Activated B cell treated with CpG ODN at 0.5 μM for 24 hours (primary cell): ENCODE measurements at regions not wholly inside any gene's neighbourhood (a gene's known extent, or its start where the extent isn't known, plus 50 kb on each side); places are given as distances from the start of the nearest gene placed in this dataset.

Experiments
- ATAC-seq: fragments of 200-7000 bp; cut with Tn5 transposase; one replicate; pipeline ENCODE4 v1.10.0; 2021; ENCODE audit warnings: low read depth, mild to moderate bottlenecking, moderate library complexity
- CTCF ChIA-PET: fragments of 350-600 bp; sonication (Branson Sonifier 250); formaldehyde crosslinking; loops from one replicate; lab custom pipeline; 2021; ENCODE audit warnings: antibody characterized with exemption; lab: Charles Lee
- POLR2A ChIA-PET: fragments of 350-600 bp; sonication (Branson Sonifier 250); formaldehyde crosslinking; loops from one replicate; lab custom pipeline; 2021; ENCODE audit warnings: antibody characterized with exemption; lab: Charles Lee
- DNase-seq: peaks from one replicate; pipeline ENCODE4 v3.0.0; 2022
- H3K27ac Mint-ChIP-seq: one replicate; pipeline ENCODE4 v1.8.0; 2020; ENCODE audit warnings: mixed read lengths
- H3K27me3 Mint-ChIP-seq: one replicate; pipeline ENCODE4 v1.8.0; 2021; ENCODE audit warnings: mixed read lengths
- H3K36me3 Mint-ChIP-seq: one replicate; pipeline ENCODE4 v1.8.0; 2021; ENCODE audit warnings: low read depth, mixed read lengths
- H3K4me1 Mint-ChIP-seq: one replicate; pipeline ENCODE4 v1.8.0; 2021; ENCODE audit warnings: mixed read lengths
- H3K4me3 Mint-ChIP-seq: one replicate; pipeline ENCODE4 v1.8.0; 2020; ENCODE audit warnings: mild to moderate bottlenecking, mixed read lengths
- H3K9me3 Mint-ChIP-seq: one replicate; pipeline ENCODE4 v1.8.0; 2020; ENCODE audit warnings: mixed read lengths
- intact Hi-C: fragments of 100-400 bp; cut with micrococcal nuclease; formaldehyde crosslinking; loops from one replicate; pipeline ENCODE4 v1.15.1; 2024
- TF ChIP-seq, protein P1 (sequence below): fragments of 200-600 bp; IDR thresholded peaks from one replicate; pipeline ENCODE4 v1.8.0; 2022; ENCODE audit warnings: antibody characterized with exemption, mild to moderate bottlenecking

DNA sequence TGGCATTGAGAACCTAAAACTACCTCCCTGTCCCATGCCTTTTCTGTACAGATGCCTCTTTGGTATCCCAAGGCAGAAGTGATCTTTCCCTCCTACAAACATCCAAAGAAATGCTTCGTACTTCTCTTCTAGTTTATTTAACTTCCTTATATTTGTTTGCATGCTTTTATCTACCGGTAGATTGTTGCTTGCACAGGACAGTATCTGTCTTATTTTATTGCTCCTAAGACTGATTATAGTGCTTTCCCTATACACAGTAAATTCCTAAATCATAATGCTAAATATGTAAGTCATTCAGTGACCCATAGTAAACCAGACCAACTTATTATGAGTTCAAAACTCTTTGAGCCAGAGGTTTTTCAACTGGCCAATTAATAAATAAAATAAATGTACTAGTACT lies 156.9 kb downstream of the PRELID2 start:
- no peak for DNase-seq
- intact Hi-C loops: no loop called here
- TF ChIP-seq, protein P1, sequence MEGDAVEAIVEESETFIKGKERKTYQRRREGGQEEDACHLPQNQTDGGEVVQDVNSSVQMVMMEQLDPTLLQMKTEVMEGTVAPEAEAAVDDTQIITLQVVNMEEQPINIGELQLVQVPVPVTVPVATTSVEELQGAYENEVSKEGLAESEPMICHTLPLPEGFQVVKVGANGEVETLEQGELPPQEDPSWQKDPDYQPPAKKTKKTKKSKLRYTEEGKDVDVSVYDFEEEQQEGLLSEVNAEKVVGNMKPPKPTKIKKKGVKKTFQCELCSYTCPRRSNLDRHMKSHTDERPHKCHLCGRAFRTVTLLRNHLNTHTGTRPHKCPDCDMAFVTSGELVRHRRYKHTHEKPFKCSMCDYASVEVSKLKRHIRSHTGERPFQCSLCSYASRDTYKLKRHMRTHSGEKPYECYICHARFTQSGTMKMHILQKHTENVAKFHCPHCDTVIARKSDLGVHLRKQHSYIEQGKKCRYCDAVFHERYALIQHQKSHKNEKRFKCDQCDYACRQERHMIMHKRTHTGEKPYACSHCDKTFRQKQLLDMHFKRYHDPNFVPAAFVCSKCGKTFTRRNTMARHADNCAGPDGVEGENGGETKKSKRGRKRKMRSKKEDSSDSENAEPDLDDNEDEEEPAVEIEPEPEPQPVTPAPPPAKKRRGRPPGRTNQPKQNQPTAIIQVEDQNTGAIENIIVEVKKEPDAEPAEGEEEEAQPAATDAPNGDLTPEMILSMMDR: no peak
- no peak overlapping the region for H3K4me3 Mint-ChIP-seq
- no peaks in the 10 kb centered on the region for H3K36me3 Mint-ChIP-seq
- no peak overlapping the region for H3K27ac Mint-ChIP-seq
- no peaks in the 10 kb centered on the region for H3K4me1 Mint-ChIP-seq
- ATAC-seq: no peak
- no peaks in the 10 kb centered on the region for H3K9me3 Mint-ChIP-seq
- ChIA-PET POLR2A (no interaction called here), CTCF (no interaction called here)
- peaks cover 4% of the 10 kb centered on the region for H3K27me3 Mint-ChIP-seq

DNA sequence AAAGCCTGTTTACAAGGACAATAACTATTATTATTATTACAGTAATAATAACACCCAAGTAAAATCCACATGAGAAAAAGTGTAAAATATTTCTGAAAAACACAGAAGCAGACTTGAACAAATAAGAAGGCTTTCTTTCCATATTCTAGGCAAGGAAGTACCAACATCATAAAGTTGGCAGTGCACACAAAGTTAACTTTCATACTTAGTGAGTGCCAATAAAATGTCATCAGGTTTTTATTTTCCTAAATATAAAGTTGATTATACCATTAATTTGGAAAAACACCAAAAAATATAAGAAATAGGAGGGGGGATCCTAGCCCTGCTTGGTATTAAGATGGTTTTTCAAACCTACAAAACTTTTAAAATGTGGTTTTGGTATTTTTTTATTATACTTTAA lies 161.4 kb downstream of the PRELID2 start:
- Mint-ChIP-seq H3K4me1 (no peaks in the 10 kb centered on the region), H3K9me3 (no peaks in the 10 kb centered on the region), H3K36me3 (no peaks in the 10 kb centered on the region), H3K27me3 (no peaks in the 10 kb centered on the region), H3K27ac (no peak overlapping the region), H3K4me3 (no peak overlapping the region)
- intact Hi-C loops: no loop called here
- POLR2A ChIA-PET: no interaction called here
- TF ChIP-seq, protein P1: no peak
- no peak for ATAC-seq
- CTCF ChIA-PET: no interaction called here
- DNase-seq: no peak

- no peak overlapping the region for H3K27ac Mint-ChIP-seq
- DNase-seq: no peak
- TF ChIP-seq, protein P1: no peak
- H3K4me3 Mint-ChIP-seq: no peak overlapping the region
- no peaks in the 10 kb centered on the region for H3K27me3 Mint-ChIP-seq
- H3K9me3 Mint-ChIP-seq: no peaks in the 10 kb centered on the region
- ChIA-PET CTCF (no interaction called here), POLR2A (no interaction called here)
- no peaks in the 10 kb centered on the region for H3K4me1 Mint-ChIP-seq
- ATAC-seq: no peak
- intact Hi-C loops: no loop called here
- no peaks in the 10 kb centered on the region for H3K36me3 Mint-ChIP-seq
Observed at GRCh38 chr5:145668714-145669113, 166.4 kb downstream of the PRELID2 start.

DNA sequence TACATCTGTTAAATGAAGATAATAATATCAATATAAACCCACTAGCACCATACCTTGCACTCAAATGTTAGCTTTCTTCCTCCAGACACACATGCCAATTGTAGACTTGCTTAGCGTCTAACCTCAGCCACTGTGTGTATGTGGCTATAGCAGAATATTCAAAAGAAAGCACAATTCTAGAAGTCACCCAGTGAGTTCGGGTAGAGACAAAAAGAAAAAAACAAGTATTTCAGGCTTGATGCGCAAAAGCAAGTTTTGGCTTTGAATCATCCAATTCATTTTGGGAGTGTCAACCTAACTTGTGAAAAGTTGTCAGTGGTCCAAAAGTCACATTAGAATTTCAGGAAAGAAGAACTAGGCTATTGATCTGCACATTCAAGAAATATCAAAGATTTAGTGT lies 167.4 kb downstream of the PRELID2 start:
- no peaks in the 10 kb centered on the region for H3K4me1 Mint-ChIP-seq
- no peaks in the 10 kb centered on the region for H3K9me3 Mint-ChIP-seq
- no peak overlapping the region for H3K27ac Mint-ChIP-seq
- intact Hi-C loops: no loop called here
- no peak for ATAC-seq
- no peaks in the 10 kb centered on the region for H3K27me3 Mint-ChIP-seq
- ChIA-PET POLR2A (no interaction called here), CTCF (no interaction called here)
- TF ChIP-seq, protein P1: no peak
- no peak overlapping the region for H3K4me3 Mint-ChIP-seq
- no peaks in the 10 kb centered on the region for H3K36me3 Mint-ChIP-seq
- DNase-seq: no peak

DNA sequence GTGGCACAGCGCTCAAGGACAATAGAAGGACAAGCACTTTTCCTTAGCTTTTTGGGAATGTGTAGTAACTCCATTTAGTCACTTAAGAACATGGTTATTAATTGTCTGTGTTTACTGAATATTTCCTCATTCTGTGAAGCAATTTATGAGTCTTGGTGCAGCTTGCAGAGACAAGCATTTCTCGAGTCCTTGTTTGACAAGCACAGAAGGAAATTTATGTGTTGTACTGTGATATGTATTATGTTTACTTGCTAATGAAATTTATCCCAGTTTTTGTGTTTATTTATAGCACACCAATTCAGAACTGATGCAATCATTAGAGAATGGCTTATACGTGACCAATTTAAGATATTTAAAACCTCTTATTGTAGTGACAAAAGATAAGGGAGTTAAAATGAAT lies 168.6 kb downstream of the PRELID2 start:
- H3K4me3 Mint-ChIP-seq: no peak overlapping the region
- intact Hi-C loops: no loop called here
- ATAC-seq (no peak), DNase-seq (no peak)
- ChIA-PET POLR2A (no interaction called here), CTCF (no interaction called here)
- H3K4me1 Mint-ChIP-seq: no peaks in the 10 kb centered on the region
- H3K27me3 Mint-ChIP-seq: no peaks in the 10 kb centered on the region
- TF ChIP-seq, protein P1: no peak
- no peaks in the 10 kb centered on the region for H3K9me3 Mint-ChIP-seq
- H3K27ac Mint-ChIP-seq: no peak overlapping the region
- no peaks in the 10 kb centered on the region for H3K36me3 Mint-ChIP-seq
